HG02938 (cell line): ENCODE measurements at regions not wholly inside any gene's neighbourhood (a gene's known extent, or its start where the extent isn't known, plus 50 kb on each side); places are given as distances from the start of the nearest gene placed in this dataset.

Experiments used
- ATAC-seq: cut with Tn5 transposase; IDR thresholded peaks from one replicate; pipeline ENCODE4 v1.9.1; 2021; ENCODE audit warnings: mild to moderate bottlenecking, moderate library complexity; ENCODE audit not compliant: unreplicated experiment

GRCh38 chr6:12577124-12577850 lies 139.3 kb upstream of the PHACTR1 start:
- no peak for ATAC-seq

GRCh38 chr6:12578097-12578496 lies 138.5 kb upstream of the PHACTR1 start:
- ATAC-seq: no peak

- ATAC-seq: no peak
Measured at GRCh38 chr6:12578751-12579150, 137.8 kb upstream of the PHACTR1 start.

- no peak for ATAC-seq
Measured at GRCh38 chr6:12580290-12580689, 136.3 kb upstream of the PHACTR1 start.

- no peak for ATAC-seq
Measured at GRCh38 chr6:12582421-12583110, 134.0 kb upstream of the PHACTR1 start.

- ATAC-seq: no peak
Measured at GRCh38 chr6:12584631-12585405, 131.7 kb upstream of the PHACTR1 start.

GRCh38 chr6:12585497-12585958 lies 131.0 kb upstream of the PHACTR1 start:
- no peak for ATAC-seq

- no peak for ATAC-seq
Measured at GRCh38 chr6:12586721-12587480, 129.7 kb upstream of the PHACTR1 start.

GRCh38 chr6:12590901-12591300 lies 125.7 kb upstream of the PHACTR1 start:
- no peak for ATAC-seq

- ATAC-seq: no peak
Measured at GRCh38 chr6:12592634-12593033, 123.9 kb upstream of the PHACTR1 start.

GRCh38 chr6:12593771-12594529 lies 122.6 kb upstream of the PHACTR1 start:
- ATAC-seq: no peak

GRCh38 chr6:12594530-12594893 lies 122.1 kb upstream of the PHACTR1 start:
- ATAC-seq: no peak

GRCh38 chr6:12595161-12595811 lies 121.3 kb upstream of the PHACTR1 start:
- peak; percentile 64 for ATAC-seq

GRCh38 chr6:12596731-12597130 lies 119.8 kb upstream of the PHACTR1 start:
- no peak for ATAC-seq

- no peak for ATAC-seq
Measured at GRCh38 chr6:12598919-12599318, 117.6 kb upstream of the PHACTR1 start.

- ATAC-seq: no peak
Measured at GRCh38 chr6:12601881-12602280, 114.7 kb upstream of the PHACTR1 start.

- ATAC-seq: no peak
Measured at GRCh38 chr6:12602342-12602741, 114.2 kb upstream of the PHACTR1 start.

- ATAC-seq: no peak
Measured at GRCh38 chr6:12602951-12603672, 113.5 kb upstream of the PHACTR1 start.

- ATAC-seq: no peak
Measured at GRCh38 chr6:12603673-12604049, 112.9 kb upstream of the PHACTR1 start.
